ENCODE measurements at regions not wholly inside any gene's neighbourhood (a gene's known extent, or its start where the extent isn't known, plus 50 kb on each side); places are given as distances from the start of the nearest gene placed in this dataset.
A peak's percentile ranks its signal among the peaks of the same experiment; 100 is the strongest.

DNA sequence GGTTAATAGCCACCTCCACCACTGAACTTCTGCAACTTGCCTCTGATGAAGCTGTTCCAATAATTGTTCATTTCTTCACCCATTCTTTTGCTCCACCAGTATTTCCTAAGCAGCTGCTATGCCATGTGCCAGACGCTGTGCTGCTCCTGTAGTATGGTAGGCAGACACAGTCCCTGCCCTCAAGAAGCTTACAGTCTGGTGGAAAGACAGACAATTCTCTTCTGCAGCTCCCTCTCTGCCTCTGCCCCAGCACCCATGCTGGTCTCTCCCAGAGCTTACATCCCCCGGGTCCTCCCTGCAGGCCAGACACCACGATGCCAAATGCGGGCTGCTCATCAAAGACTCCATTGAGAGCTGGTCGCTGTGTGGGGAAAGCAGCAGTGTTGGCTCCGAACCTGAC, 111.6 kb upstream of the ESRRB start:
- no peak for DNase-seq
- TF ChIP-seq, protein P1, sequence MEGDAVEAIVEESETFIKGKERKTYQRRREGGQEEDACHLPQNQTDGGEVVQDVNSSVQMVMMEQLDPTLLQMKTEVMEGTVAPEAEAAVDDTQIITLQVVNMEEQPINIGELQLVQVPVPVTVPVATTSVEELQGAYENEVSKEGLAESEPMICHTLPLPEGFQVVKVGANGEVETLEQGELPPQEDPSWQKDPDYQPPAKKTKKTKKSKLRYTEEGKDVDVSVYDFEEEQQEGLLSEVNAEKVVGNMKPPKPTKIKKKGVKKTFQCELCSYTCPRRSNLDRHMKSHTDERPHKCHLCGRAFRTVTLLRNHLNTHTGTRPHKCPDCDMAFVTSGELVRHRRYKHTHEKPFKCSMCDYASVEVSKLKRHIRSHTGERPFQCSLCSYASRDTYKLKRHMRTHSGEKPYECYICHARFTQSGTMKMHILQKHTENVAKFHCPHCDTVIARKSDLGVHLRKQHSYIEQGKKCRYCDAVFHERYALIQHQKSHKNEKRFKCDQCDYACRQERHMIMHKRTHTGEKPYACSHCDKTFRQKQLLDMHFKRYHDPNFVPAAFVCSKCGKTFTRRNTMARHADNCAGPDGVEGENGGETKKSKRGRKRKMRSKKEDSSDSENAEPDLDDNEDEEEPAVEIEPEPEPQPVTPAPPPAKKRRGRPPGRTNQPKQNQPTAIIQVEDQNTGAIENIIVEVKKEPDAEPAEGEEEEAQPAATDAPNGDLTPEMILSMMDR (IDR thresholded peaks at IDR 0.05): no peak

DNA sequence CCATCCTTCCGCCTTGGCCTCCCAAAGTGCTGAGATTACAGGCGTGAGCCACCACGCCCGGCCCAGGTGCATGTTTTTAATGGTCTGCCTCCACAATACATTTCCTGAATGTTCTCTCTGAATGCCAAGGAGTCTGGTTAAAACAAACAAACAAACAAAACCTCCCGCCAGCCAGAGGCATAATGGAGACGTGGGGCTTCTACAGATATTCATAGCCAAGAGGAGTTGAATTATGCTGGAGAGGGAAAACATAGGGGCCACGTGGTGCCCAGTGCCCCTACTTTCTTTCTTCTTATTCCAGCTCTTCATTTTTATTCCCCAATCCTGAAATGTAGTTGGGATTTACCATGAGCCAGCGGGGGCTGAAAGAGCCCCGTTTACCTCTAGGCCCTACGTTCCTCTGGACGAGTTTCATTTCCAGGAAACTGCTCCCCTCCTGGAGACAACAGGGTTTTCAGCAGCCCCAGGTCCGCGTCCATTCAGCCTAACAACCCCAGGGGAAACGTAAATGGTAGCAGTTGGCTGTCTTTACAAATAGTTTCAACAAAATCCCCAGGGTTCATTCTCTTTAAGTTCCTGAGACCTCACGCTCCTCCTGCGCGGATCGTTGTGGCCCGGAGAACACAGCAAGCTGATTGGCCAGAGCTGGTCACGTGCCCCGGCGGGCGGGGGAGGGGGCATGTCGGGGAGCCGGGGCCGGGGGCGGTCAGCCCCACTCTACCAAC, 108.5 kb upstream of the ESRRB start:
- Histone ChIP-seq H3K27me3 (peaks cover 0 to 16% (median 0%) of the 10 kb centered on the region in 7 donors), H3K36me3 (no peaks in the 10 kb centered on the region), H3K9me3 (no peaks in the 10 kb centered on the region), H3K4me3 (peak overlapping the region; percentile 16 to 62 (median 50)), H3K27ac (peak overlapping the region in 5 of 10 donors; percentile 17 to 46 (median 34)), H3K4me1 (peaks cover 0 to 13% (median 5%) of the 10 kb centered on the region in 9 donors)
- 24% methylated on average over 27 of the region's 27 CpGs for WGBS, 2 donors
- ATAC-seq: peak; percentile 87 to 93 (median 91)
- intact Hi-C loops (cut with DNase I): loop anchor here in 1 of 10 donors (10.0 kb wide), 1 partner anchor 103 kb away; no protein-coding TSS in a partner anchor
- TF ChIP-seq, protein P1 (IDR thresholded peaks at IDR 0.05): peak in 1 of 9 donors; percentile 12
- DNase-seq: peak; percentile 55 to 78

More for the DNA sequence above, 111.6 kb upstream of the ESRRB start:
- ATAC-seq: no peak
- intact Hi-C loops (cut with DNase I): loop anchor here in 1 of 10 donors (10.0 kb wide), 1 partner anchor 100 kb away; no protein-coding TSS in a partner anchor
- Histone ChIP-seq H3K9me3 (no peaks in the 10 kb centered on the region), H3K4me1 (peaks cover 0 to 13% (median 5%) of the 10 kb centered on the region in 9 donors), H3K27me3 (peaks cover 0 to 9% (median 0%) of the 10 kb centered on the region in 7 donors), H3K4me3 (no peak overlapping the region), H3K36me3 (no peaks in the 10 kb centered on the region), H3K27ac (no peak overlapping the region)
- WGBS, 2 donors: 68 to 76% methylated on average over 6 of the region's 6 CpGs

DNA sequence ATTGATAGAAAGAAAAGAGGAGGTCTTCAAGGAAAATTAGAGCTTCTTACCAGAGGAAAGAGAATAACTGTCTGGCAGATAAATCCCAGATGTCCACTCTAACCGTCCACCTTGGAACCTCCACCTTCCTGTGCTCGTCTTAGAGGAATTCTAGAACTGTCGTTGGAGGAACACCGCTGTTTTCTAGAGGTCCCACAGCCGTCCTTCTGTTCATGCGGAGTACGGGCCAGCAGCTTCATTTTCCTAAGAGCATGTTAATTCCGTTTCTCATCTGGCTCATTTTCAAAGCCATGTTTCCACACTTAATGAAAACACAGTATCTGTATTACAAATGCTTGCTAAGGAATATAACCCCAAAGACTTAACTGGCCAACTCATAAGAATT, 107.9 kb upstream of the ESRRB start:
- Histone ChIP-seq H3K9me3 (no peaks in the 10 kb centered on the region), H3K4me3 (peak overlapping the region; percentile 16 to 62 (median 50)), H3K4me1 (peaks cover 0 to 13% (median 5%) of the 10 kb centered on the region in 9 donors), H3K36me3 (no peaks in the 10 kb centered on the region), H3K27ac (peak overlapping the region in 4 of 10 donors; percentile 17 to 46 (median 34)), H3K27me3 (peaks cover 0 to 16% (median 0%) of the 10 kb centered on the region in 7 donors)
- TF ChIP-seq, protein P1 (IDR thresholded peaks at IDR 0.05): no peak
- WGBS, 2 donors: 14 to 18% methylated on average over 8 of the region's 8 CpGs
- intact Hi-C loops (cut with DNase I): loop anchor here in 1 of 10 donors (10.0 kb wide), 1 partner anchor 103 kb away; no protein-coding TSS in a partner anchor
- DNase-seq: no peak
- ATAC-seq: peak in 7 of 8 donors; percentile 17 to 53 (median 38)

DNA sequence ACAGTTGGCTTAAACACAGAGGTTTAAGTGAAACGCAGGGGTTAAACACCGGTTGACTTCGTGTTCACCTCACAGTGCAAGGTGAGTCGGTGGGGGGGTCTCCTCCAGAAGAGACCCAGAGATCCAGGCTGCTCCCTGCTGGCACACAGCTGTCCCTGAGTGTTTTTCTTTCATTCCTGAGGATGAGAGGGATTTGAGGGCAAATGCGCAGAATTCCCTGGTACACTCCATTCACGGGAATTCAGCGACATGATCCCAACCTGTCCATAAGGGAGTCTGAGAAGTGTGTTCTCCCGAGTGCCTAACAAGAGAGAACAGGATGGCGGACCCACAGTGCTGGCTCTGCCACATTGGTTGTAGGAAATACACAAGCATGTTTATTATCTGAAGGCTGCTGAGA, 107.2 kb upstream of the ESRRB start:
- Histone ChIP-seq H3K27ac (no peak overlapping the region), H3K27me3 (peaks cover 0 to 16% (median 0%) of the 10 kb centered on the region in 7 donors), H3K9me3 (no peaks in the 10 kb centered on the region), H3K4me3 (no peak overlapping the region), H3K4me1 (peaks cover 0 to 13% (median 5%) of the 10 kb centered on the region in 9 donors), H3K36me3 (no peaks in the 10 kb centered on the region)
- intact Hi-C loops (cut with DNase I): loop anchor here in 1 of 10 donors (10.0 kb wide), 1 partner anchor 104 kb away; no protein-coding TSS in a partner anchor
- DNase-seq: no peak
- 81 to 82% methylated on average over 9 of the region's 9 CpGs for WGBS, 2 donors
- ATAC-seq: no peak
- TF ChIP-seq, protein P1 (IDR thresholded peaks at IDR 0.05): no peak

Data from heart right ventricle (tissue), 16 donors.